Thoracic aorta (tissue), 2 donors: ENCODE measurements at regions not wholly inside any gene's neighbourhood (a gene's known extent, or its start where the extent isn't known, plus 50 kb on each side); places are given as distances from the start of the nearest gene placed in this dataset.

Source experiments
- ATAC-seq: fragments of 150-250 bp; one replicate; pipeline ENCODE4 v1.8.0; 2017; ENCODE audit warnings: low read depth; ENCODE audit not compliant: insufficient number of reproducible peaks, low FRiP score
- DNase-seq: peaks from one replicate; pipeline ENCODE4 v3.0.0-alpha.2; 2020; ENCODE audit warnings: low spot score
- H3K27ac ChIP-seq, 2 donors: fragments of 200-600 bp; sonication (generic); 1 replicate in 1 of 2; 2 replicates in 1 of 2; pipeline ENCODE4 v1.5.1; 2016; ENCODE audit warnings: mild to moderate bottlenecking in 2 of 2, moderate library complexity in 2 of 2
- H3K27me3 ChIP-seq: fragments of 200-600 bp; sonication (generic); replicated peaks from 2 replicates; pipeline ENCODE4 v1.6.0; 2016; ENCODE audit warnings: mild to moderate bottlenecking; ENCODE audit not compliant: insufficient read depth
- H3K36me3 ChIP-seq: fragments of 200-600 bp; sonication (generic); one replicate; pipeline ENCODE4 v1.5.1; 2016
- H3K4me1 ChIP-seq, 2 donors: fragments of 200-600 bp; sonication (generic); 1 replicate in 1 of 2; 2 replicates in 1 of 2; pipeline versions ENCODE4 v1.5.1 to v1.6.0; 2016; ENCODE audit warnings: low read depth in 2 of 2, mild to moderate bottlenecking in 1 of 2; ENCODE audit not compliant: control insufficient read depth in 1 of 2
- H3K4me3 ChIP-seq: fragments of 200-600 bp; sonication (generic); 2 replicates; pipeline ENCODE4 v1.5.1; 2016; ENCODE audit warnings: mild to moderate bottlenecking
- H3K9me3 ChIP-seq: fragments of 200-600 bp; sonication (generic); 2 replicates; pipeline ENCODE4 v1.5.1; 2016
- CTCF ChIP-seq: fragments of 200-600 bp; sonication (generic); IDR thresholded peaks from one replicate; pipeline ENCODE4 v1.5.1; 2019; ENCODE audit warnings: antibody characterized with exemption

- no peaks in the 10 kb centered on the region for H3K36me3 ChIP-seq
- no peak overlapping the region for H3K27ac ChIP-seq
- no peak for TF ChIP-seq CTCF
- ATAC-seq (no peak), DNase-seq (no peak)
- peaks cover 6 to 7% of the 10 kb centered on the region in 2 donors for H3K4me1 ChIP-seq
- H3K9me3 ChIP-seq, result no peaks in the 10 kb centered on the region
- no peak overlapping the region for H3K4me3 ChIP-seq
- no peaks in the 10 kb centered on the region for H3K27me3 ChIP-seq
Measured at GRCh38 chr6:133683308-133683580, 205.7 kb upstream of the TCF21 start.

GRCh38 chr6:133683606-133684005, 205.3 kb upstream of the TCF21 start:
- no peak overlapping the region for H3K27ac ChIP-seq
- H3K9me3 ChIP-seq, result no peaks in the 10 kb centered on the region
- H3K4me3 ChIP-seq, result no peak overlapping the region
- H3K27me3 ChIP-seq, result no peaks in the 10 kb centered on the region
- H3K36me3 ChIP-seq, result no peaks in the 10 kb centered on the region
- DNase-seq, result no peak
- ATAC-seq, result no peak
- no peak for TF ChIP-seq CTCF
- peaks cover 6 to 7% of the 10 kb centered on the region in 2 donors for H3K4me1 ChIP-seq

DNA sequence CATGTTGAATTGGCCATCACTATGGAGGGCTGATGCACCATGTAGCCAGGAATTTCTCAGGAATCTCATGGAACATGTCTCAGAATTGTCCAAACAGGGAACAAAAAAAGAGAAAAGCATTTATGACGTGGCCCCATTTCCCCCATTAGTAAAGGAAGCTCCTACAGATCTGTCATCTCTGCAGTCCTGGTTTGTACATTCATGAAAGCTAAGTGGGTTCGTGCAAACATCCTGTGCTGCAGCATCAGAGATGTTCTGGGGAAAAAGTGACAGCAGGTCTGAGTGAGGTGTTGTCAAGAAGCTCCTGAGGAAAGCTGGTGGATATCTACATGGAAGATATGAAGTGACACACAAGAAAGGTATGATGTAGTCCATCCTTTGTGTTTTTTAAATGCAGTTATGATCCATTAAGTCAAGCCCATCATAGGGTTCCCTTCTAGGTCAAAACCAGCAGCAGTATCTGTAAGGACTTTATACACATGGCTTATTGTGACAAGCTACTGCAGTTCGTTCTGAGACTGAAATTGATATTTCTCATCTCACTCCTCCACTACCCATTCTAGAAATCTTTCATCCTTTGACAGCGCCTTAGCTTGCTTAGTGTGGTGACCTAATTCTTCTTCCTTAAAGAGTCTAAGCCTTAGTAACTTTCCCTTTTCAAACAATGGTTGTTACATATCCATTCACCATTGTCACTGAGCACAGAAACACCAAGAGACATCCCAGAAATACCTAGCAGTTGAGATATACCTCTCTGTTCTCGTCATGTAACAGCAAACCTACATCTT, 200.0 kb upstream of the TCF21 start:
- ATAC-seq (no peak), DNase-seq (no peak)

GRCh38 chr6:133689863-133690262, 199.1 kb upstream of the TCF21 start:
- H3K9me3 ChIP-seq, result no peaks in the 10 kb centered on the region
- DNase-seq (no peak), ATAC-seq (no peak)
- TF ChIP-seq CTCF, result no peak
- H3K27me3 ChIP-seq, result no peaks in the 10 kb centered on the region
- H3K4me3 ChIP-seq, result no peak overlapping the region
- no peaks in the 10 kb centered on the region for H3K36me3 ChIP-seq
- no peak overlapping the region for H3K27ac ChIP-seq
- no peaks in the 10 kb centered on the region for H3K4me1 ChIP-seq

More for the DNA sequence above, 200.0 kb upstream of the TCF21 start:
- TF ChIP-seq CTCF, result no peak
- H3K9me3 ChIP-seq, result no peaks in the 10 kb centered on the region
- H3K4me1 ChIP-seq, result no peaks in the 10 kb centered on the region
- no peak overlapping the region for H3K4me3 ChIP-seq
- no peaks in the 10 kb centered on the region for H3K36me3 ChIP-seq
- no peaks in the 10 kb centered on the region for H3K27me3 ChIP-seq
- H3K27ac ChIP-seq, result no peak overlapping the region

- Histone ChIP-seq H3K9me3 (no peaks in the 10 kb centered on the region), H3K4me1 (no peaks in the 10 kb centered on the region), H3K4me3 (no peak overlapping the region), H3K27me3 (no peaks in the 10 kb centered on the region), H3K27ac (no peak overlapping the region), H3K36me3 (no peaks in the 10 kb centered on the region)
- no peak for DNase-seq
- no peak for TF ChIP-seq CTCF
- ATAC-seq, result no peak
Measured at GRCh38 chr6:133693565-133693964, 195.3 kb upstream of the TCF21 start.
